ENCODE measurements at regions not wholly inside any gene's neighbourhood (a gene's known extent, or its start where the extent isn't known, plus 50 kb on each side); places are given as distances from the start of the nearest gene placed in this dataset.
"Not testable (repeated sequence)": the region's sequence is repeated elsewhere in the genome, so short reads cannot be mapped to it uniquely, and the experiment has no call there.

GRCh38 chr15:58298879-58299850, 132.6 kb upstream of the LIPC start:
- DNase-seq (ENCODE audit: low spot score) = no peak

GRCh38 chr15:58302832-58303231, 129.0 kb upstream of the LIPC start:
- no peak for DNase-seq (ENCODE audit: low spot score)

DNA sequence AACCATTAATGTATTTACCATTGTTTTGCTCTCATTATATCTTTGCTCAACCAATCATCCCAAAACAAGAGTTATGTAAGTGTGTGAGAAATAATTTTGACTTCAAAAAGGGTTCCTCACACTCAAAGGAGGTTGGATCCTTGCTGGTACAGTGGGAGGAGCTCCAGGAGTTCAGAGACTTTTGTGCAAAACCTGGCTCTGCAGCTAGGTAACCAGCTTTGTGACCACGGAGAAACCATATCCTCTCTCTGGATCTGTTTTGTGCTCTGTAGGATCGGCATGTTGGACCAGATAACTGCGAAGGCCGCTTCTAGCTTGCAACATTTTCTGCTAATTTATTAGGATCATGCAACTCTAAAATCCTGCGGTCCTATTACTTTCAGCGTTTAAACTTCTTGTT, 128.6 kb upstream of the LIPC start:
- no peak for DNase-seq (ENCODE audit: low spot score)

- no peak for DNase-seq (ENCODE audit: low spot score)
Measured at GRCh38 chr15:58306591-58307312, 125.0 kb upstream of the LIPC start.

GRCh38 chr15:58307313-58307961, 124.4 kb upstream of the LIPC start:
- no peak for DNase-seq (ENCODE audit: low spot score)

DNA sequence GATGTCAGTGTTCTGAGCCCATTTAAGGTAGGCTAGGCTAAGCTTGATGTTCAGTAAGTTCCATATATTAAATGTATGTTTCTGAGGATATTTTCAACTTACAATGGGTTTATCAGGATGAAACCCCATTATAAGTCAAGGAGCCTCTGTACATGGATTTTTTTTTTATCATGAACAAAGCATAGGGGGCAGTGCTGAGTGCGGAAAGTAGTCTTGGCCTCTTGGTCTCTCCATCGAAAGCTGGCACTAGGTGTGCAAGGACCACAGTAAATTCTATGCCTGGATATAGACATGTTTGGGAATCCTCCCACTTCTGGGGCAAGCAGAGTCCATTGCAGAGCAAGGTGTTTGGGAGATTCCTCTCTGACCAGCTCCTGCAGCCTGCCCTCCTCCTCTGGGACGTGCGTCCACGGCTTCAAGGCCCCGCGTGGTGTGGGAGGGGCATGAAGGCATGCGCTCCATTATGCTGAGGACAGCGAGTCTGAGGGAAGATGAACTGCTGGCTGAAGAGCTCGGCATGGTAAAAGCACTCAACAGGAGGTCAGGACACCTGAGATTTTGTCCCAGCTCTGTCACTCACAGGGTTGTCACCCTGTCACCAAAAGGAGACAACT, 122.9 kb upstream of the LIPC start:
- no peak for DNase-seq (ENCODE audit: low spot score)

GRCh38 chr15:58309963-58310928, 121.5 kb upstream of the LIPC start:
- no peak for DNase-seq (ENCODE audit: low spot score)

DNA sequence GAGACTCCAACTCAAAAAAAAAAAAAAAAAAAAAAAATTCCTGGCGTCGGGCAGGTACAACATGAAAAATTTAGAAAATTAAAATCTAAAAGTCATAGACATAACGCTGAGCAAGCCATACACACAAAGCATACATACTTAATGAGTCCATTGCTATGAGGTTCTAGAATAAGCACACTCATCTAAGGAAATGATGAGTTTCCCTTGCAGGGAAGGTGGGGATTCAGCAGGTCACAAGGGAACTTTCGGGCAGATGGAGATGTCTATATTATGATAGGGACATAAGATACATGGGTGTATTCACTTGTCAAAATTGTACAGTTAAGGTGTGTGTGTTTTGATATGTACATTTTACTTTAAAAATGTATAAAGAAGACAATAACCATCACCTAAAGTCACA, 120.2 kb upstream of the LIPC start:
- no peak for DNase-seq (ENCODE audit: low spot score)

GRCh38 chr15:58312031-58312430, 119.8 kb upstream of the LIPC start:
- no peak for DNase-seq (ENCODE audit: low spot score)

DNA sequence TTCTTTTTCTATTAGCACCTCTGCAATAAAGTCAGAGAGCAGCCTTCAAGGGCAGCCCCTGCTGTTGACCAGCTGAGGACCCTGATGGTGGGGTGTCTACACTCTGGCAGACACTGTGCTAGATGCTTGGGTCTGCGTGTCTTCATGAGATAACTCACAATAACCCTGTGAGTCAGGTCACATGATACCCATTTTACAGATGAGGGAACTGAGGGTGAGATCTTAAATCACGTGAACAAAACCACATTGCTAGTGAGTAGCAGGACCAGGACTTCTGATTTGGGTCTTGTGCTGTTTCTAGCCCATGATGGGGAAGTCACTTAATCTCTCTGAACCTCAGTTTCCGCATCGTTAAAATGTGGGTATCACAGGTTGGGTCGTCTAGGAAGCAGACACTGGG, 118.5 kb upstream of the LIPC start:
- DNase-seq (ENCODE audit: low spot score) = no peak

GRCh38 chr15:58313810-58314592, 117.8 kb upstream of the LIPC start:
- no peak for DNase-seq (ENCODE audit: low spot score)

GRCh38 chr15:58314593-58315216, 117.1 kb upstream of the LIPC start:
- DNase-seq (ENCODE audit: low spot score) = peak; percentile 11

DNA sequence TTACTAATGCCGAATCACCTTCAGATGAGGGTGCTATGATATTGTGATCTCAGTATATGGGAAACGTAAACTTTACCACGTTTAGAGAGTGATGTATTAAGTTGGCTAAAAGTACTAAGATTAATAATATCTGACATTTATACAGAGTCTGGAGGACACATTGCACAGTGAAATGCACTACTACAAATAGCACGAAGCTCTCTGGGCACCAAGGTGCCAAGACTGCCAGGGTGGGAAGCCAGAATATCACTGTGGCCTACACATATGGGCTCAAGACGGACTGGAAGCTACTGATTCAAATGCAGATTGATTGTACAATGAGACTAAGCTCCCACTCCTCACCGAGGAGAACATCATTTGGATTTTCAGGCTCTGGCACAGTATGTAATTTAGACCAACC, 113.3 kb upstream of the LIPC start:
- DNase-seq (ENCODE audit: low spot score) = no peak

DNA sequence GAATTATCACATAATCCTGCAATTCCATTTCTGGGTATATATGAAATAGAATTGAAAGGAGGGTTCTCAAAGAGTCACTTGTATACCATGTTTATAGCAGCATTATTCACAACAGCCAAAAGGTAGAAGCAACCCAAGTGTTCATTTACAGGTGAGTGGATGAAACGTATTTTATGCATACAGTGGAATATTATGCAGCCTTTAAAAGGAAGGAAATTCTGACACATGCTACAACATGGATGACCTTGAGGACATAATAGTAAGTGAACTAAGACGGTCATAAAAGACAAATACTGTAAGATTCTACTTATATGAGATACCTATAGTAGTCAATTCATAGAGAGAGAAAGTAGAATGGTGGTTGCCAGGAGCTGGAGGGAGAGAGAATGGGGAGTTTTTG, 110.8 kb upstream of the LIPC start:
- DNase-seq (ENCODE audit: low spot score) = no peak

DNA sequence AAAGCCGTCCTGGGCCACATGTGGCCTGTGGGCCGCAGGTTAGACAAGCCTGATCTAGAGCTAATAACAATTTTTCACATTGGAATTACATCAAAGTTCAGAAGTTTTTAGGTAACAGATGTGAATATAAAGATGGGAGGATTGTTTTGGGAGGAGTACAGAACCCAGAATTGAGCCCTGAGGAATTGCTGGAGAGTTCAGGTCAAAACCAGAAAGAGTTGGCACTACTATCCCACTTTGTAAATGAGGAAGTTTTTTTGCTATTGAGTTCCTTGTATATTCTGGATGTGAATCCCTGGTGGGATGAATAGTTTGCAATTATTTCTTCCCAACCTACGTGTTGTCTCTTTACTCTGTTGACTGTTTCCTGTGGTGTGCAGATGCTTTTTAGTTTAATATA, 109.5 kb upstream of the LIPC start:
- no peak for DNase-seq (ENCODE audit: low spot score)

DNA sequence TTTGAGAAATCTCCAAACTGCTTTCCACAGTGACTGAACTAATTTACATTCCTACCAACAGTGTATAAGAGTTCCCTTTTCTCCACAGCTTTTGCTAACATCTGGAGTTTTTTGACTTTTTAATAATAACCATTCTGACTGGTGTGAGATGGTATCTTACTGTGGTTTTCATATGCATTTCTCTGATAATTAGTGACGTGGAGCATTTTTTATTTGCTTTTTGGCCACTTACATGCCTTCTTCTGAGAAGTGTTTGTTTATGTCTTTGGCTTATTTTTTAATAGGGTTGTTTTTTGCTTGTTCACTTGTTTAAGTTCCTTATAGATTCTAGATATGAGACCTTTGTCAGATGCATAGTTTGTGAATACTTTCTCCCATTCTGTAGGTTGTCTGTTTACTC, 108.5 kb upstream of the LIPC start:
- not testable (repeated sequence) for DNase-seq (ENCODE audit: low spot score)

DNA sequence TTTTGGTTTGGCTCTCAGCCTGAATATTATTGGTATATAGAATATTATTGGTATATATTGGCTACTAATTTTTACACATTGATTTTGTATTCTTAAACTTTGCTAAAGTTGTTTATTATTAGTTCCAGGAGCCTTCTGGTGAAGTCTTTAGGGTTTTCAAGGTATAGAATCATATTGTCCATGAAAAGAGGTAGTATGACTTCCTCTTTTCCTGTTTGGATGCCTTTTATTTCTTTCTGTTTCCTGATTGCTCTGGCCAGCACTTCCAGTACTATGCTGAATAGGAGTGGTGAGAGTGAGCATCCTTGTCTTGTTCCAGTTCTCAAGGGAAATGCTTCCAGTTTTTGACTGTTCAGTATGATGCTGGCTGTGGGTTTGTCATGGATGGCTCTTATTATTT, 107.3 kb upstream of the LIPC start:
- no peak for DNase-seq (ENCODE audit: low spot score)

GRCh38 chr15:58327958-58328357, 103.8 kb upstream of the LIPC start:
- no peak for DNase-seq (ENCODE audit: low spot score)

GRCh38 chr15:58329211-58329610, 102.6 kb upstream of the LIPC start:
- no peak for DNase-seq (ENCODE audit: low spot score)
